Type B pancreatic cell (in vitro differentiated cells): ENCODE measurements at regions not wholly inside any gene's neighbourhood (a gene's known extent, or its start where the extent isn't known, plus 50 kb on each side); places are given as distances from the start of the nearest gene placed in this dataset.

ENCODE experiments used
- DNase-seq: peaks from one replicate; pipeline ENCODE4 v3.0.0; 2021; ENCODE audit warnings: mixed read lengths; ENCODE audit not compliant: unreplicated experiment; ENCODE audit errors: extremely low spot score
- H3K27ac Mint-ChIP-seq: 2 replicates; pipeline ENCODE4 v1.8.0; 2021; ENCODE audit warnings: mild to moderate bottlenecking, mixed read lengths
- H3K27me3 Mint-ChIP-seq: 2 replicates; pipeline ENCODE4 v1.8.0; 2021; ENCODE audit warnings: mixed read lengths
- H3K36me3 Mint-ChIP-seq: 2 replicates; pipeline ENCODE4 v1.8.0; 2021; ENCODE audit warnings: mixed read lengths
- H3K4me1 Mint-ChIP-seq: one replicate; pipeline ENCODE4 v1.8.0; 2021; ENCODE audit warnings: mixed read lengths; ENCODE audit not compliant: unreplicated experiment
- H3K4me3 Mint-ChIP-seq: 2 replicates; pipeline ENCODE4 v1.8.0; 2021; ENCODE audit warnings: mild to moderate bottlenecking, mixed read lengths
- H3K9me3 Mint-ChIP-seq: 2 replicates; pipeline ENCODE4 v1.8.0; 2021; ENCODE audit warnings: mixed read lengths
- CTCF ChIP-seq: fragments of 200-600 bp; sonication (generic); conservative IDR thresholded peaks from 2 replicates; pipeline ENCODE4 v1.5.0; 2021; ENCODE audit warnings: antibody characterized with exemption, mild to moderate bottlenecking

- Mint-ChIP-seq H3K4me3 (no peak overlapping the region), H3K9me3 (no peaks in the 10 kb centered on the region), H3K27me3 (peaks cover 16% of the 10 kb centered on the region), H3K4me1 (no peaks in the 10 kb centered on the region), H3K27ac (no peak overlapping the region), H3K36me3 (no peaks in the 10 kb centered on the region)
- no peak for TF ChIP-seq CTCF
- no peak for DNase-seq
Observed at GRCh38 chr12:118734266-118734665, 247.1 kb upstream of the SRRM4 start.

GRCh38 chr12:118737985-118738540, 243.3 kb upstream of the SRRM4 start:
- no peak for DNase-seq
- H3K36me3 Mint-ChIP-seq = no peaks in the 10 kb centered on the region
- no peaks in the 10 kb centered on the region for H3K4me1 Mint-ChIP-seq
- no peak overlapping the region for H3K4me3 Mint-ChIP-seq
- peaks cover 16% of the 10 kb centered on the region for H3K27me3 Mint-ChIP-seq
- TF ChIP-seq CTCF = no peak
- H3K27ac Mint-ChIP-seq = no peak overlapping the region
- H3K9me3 Mint-ChIP-seq = no peaks in the 10 kb centered on the region

- DNase-seq = no peak
- Mint-ChIP-seq H3K9me3 (no peaks in the 10 kb centered on the region), H3K27me3 (peaks cover 10% of the 10 kb centered on the region), H3K4me3 (no peak overlapping the region), H3K4me1 (no peaks in the 10 kb centered on the region), H3K27ac (no peak overlapping the region), H3K36me3 (no peaks in the 10 kb centered on the region)
- TF ChIP-seq CTCF = no peak
Observed at GRCh38 chr12:118741194-118741593, 240.1 kb upstream of the SRRM4 start.

- Mint-ChIP-seq H3K27ac (no peak overlapping the region), H3K9me3 (no peaks in the 10 kb centered on the region), H3K36me3 (no peaks in the 10 kb centered on the region), H3K4me3 (no peak overlapping the region), H3K4me1 (no peaks in the 10 kb centered on the region), H3K27me3 (peaks cover 6% of the 10 kb centered on the region)
- no peak for TF ChIP-seq CTCF
- no peak for DNase-seq
Observed at GRCh38 chr12:118742431-118742830, 238.9 kb upstream of the SRRM4 start.

GRCh38 chr12:118743896-118744700, 237.2 kb upstream of the SRRM4 start:
- H3K36me3 Mint-ChIP-seq = no peaks in the 10 kb centered on the region
- TF ChIP-seq CTCF = no peak
- no peak for DNase-seq
- H3K4me3 Mint-ChIP-seq = no peak overlapping the region
- H3K27me3 Mint-ChIP-seq = peaks cover 6% of the 10 kb centered on the region
- H3K4me1 Mint-ChIP-seq = no peaks in the 10 kb centered on the region
- H3K9me3 Mint-ChIP-seq = no peaks in the 10 kb centered on the region
- no peak overlapping the region for H3K27ac Mint-ChIP-seq
